DND-41 (cell line): ENCODE measurements at regions not wholly inside any gene's neighbourhood (a gene's known extent, or its start where the extent isn't known, plus 50 kb on each side); places are given as distances from the start of the nearest gene placed in this dataset.

Experiments used
- ATAC-seq: fragments of 200-7000 bp; cut with Tn5 transposase; 3 replicates; pipeline ENCODE4 v1.9.1; 2021; ENCODE audit warnings: low read depth; ENCODE audit not compliant: insufficient read depth
- DNase-seq: peaks from one replicate; pipeline ENCODE4 v3.0.0-alpha.2; 2020
- H2AFZ ChIP-seq: 2 replicates; pipeline ENCODE4 v1.6.0; 2012; ENCODE audit warnings: low read depth, low read length
- H3K27ac ChIP-seq: 2 replicates; pipeline ENCODE4 v1.5.1; 2012; ENCODE audit warnings: low read length, inconsistent platforms
- H3K27me3 ChIP-seq: fragments of 200-600 bp; sonication (generic); 2 replicates; pipeline ENCODE4 v1.6.0; 2012; ENCODE audit warnings: low read length, mild to moderate bottlenecking, inconsistent platforms; ENCODE audit not compliant: insufficient read depth, poor library complexity
- H3K36me3 ChIP-seq: 2 replicates; pipeline ENCODE4 v1.5.1; 2012; ENCODE audit warnings: low read length, inconsistent platforms; ENCODE audit not compliant: insufficient read depth
- H3K4me1 ChIP-seq: 2 replicates; pipeline ENCODE4 v1.5.1; 2012; ENCODE audit warnings: mild to moderate bottlenecking, low read length; ENCODE audit not compliant: insufficient read depth
- H3K4me2 ChIP-seq: 2 replicates; pipeline ENCODE4 v1.6.0; 2012; ENCODE audit warnings: mild to moderate bottlenecking, moderate library complexity, low read length, inconsistent platforms; ENCODE audit not compliant: insufficient read depth
- H3K4me3 ChIP-seq, 2 experiments: fragments of 200-600 bp in 1 of 2; shearing (Covaris generic) in 1 of 2; 2 replicates each; pipeline ENCODE4 v1.5.1; 2012 to 2016; ENCODE audit warnings: inconsistent platforms in 2 of 2, low read length in 2 of 2, mild to moderate bottlenecking in 2 of 2, low read depth in 1 of 2, moderate library complexity in 1 of 2
- H3K79me2 ChIP-seq: 2 replicates; pipeline ENCODE4 v1.6.0; 2012; ENCODE audit warnings: low read length, inconsistent platforms; ENCODE audit not compliant: insufficient read depth
- H3K9ac ChIP-seq: 2 replicates; pipeline ENCODE4 v1.6.0; 2012; ENCODE audit warnings: low read depth, mild to moderate bottlenecking, inconsistent platforms, low read length, moderate library complexity
- H3K9me3 ChIP-seq: 2 replicates; pipeline ENCODE4 v1.5.1; 2012; ENCODE audit warnings: low read length, moderate library complexity, mild to moderate bottlenecking, inconsistent platforms; ENCODE audit not compliant: insufficient read depth, severe bottlenecking
- H4K20me1 ChIP-seq: 2 replicates; pipeline ENCODE4 v1.6.0; 2012; ENCODE audit warnings: low read length; ENCODE audit not compliant: insufficient read depth
- CTCF ChIP-seq: IDR thresholded peaks from 2 replicates; pipeline ENCODE4 v1.5.1; 2012; ENCODE audit warnings: borderline replicate concordance, low read length, moderate library complexity, mild to moderate bottlenecking; ENCODE audit not compliant: poor library complexity, severe bottlenecking; ENCODE audit errors: extremely low read depth
- EZH2 ChIP-seq: IDR thresholded peaks from 3 replicates; pipeline ENCODE4 v1.6.1; 2012; ENCODE audit warnings: borderline replicate concordance, low read depth, mild to moderate bottlenecking, moderate library complexity, low read length, inconsistent platforms; ENCODE audit not compliant: severe bottlenecking

GRCh38 chr19:31664096-31664495 lies 314.9 kb upstream of the TSHZ3 start:
- Histone ChIP-seq H4K20me1 (no peaks in the 10 kb centered on the region), H3K9me3 (no peaks in the 10 kb centered on the region), H2AFZ (no peak overlapping the region), H3K4me1 (no peaks in the 10 kb centered on the region), H3K27me3 (no peaks in the 10 kb centered on the region), H3K4me2 (no peak overlapping the region), H3K4me3 (no peak overlapping the region), H3K9ac (no peak overlapping the region), H3K27ac (no peak overlapping the region), H3K36me3 (no peaks in the 10 kb centered on the region), H3K79me2 (no peaks in the 10 kb centered on the region)
- TF ChIP-seq EZH2: no peak
- no peak for TF ChIP-seq CTCF
- no peak for DNase-seq
- ATAC-seq: no peak

GRCh38 chr19:31664997-31665396 lies 315.8 kb upstream of the TSHZ3 start:
- H3K4me2 ChIP-seq: no peak overlapping the region
- no peak overlapping the region for H3K27ac ChIP-seq
- H3K9ac ChIP-seq: no peak overlapping the region
- no peaks in the 10 kb centered on the region for H3K79me2 ChIP-seq
- ATAC-seq (no peak), DNase-seq (no peak)
- no peaks in the 10 kb centered on the region for H3K36me3 ChIP-seq
- H4K20me1 ChIP-seq: no peaks in the 10 kb centered on the region
- no peak overlapping the region for H2AFZ ChIP-seq
- no peaks in the 10 kb centered on the region for H3K9me3 ChIP-seq
- H3K4me3 ChIP-seq: no peak overlapping the region
- no peaks in the 10 kb centered on the region for H3K27me3 ChIP-seq
- no peak for TF ChIP-seq CTCF
- TF ChIP-seq EZH2: no peak
- no peaks in the 10 kb centered on the region for H3K4me1 ChIP-seq

- H2AFZ ChIP-seq: no peak overlapping the region
Measured at GRCh38 chr19:31666126-31666525, 316.9 kb upstream of the TSHZ3 start.

More at GRCh38 chr19:31666126-31666525, 316.9 kb upstream of the TSHZ3 start:
- Histone ChIP-seq H3K9me3 (no peaks in the 10 kb centered on the region), H3K36me3 (no peaks in the 10 kb centered on the region), H3K4me2 (no peak overlapping the region), H3K27me3 (no peaks in the 10 kb centered on the region), H3K4me1 (no peaks in the 10 kb centered on the region), H3K79me2 (no peaks in the 10 kb centered on the region), H3K9ac (no peak overlapping the region), H4K20me1 (no peaks in the 10 kb centered on the region), H3K27ac (no peak overlapping the region), H3K4me3 (no peak overlapping the region)
- no peak for DNase-seq
- TF ChIP-seq EZH2: no peak
- no peak for TF ChIP-seq CTCF
- ATAC-seq: no peak
